Liver (tissue), 8 donors: ENCODE measurements at regions not wholly inside any gene's neighbourhood (a gene's known extent, or its start where the extent isn't known, plus 50 kb on each side); places are given as distances from the start of the nearest gene placed in this dataset.

ENCODE experiments used
- DNase-seq: peaks from one replicate; pipeline ENCODE4 v3.0.0-alpha.2; 2017; ENCODE audit warnings: low spot score
- H3K27ac ChIP-seq, 2 donors: one replicate each; pipeline ENCODE4 v1.7.0; 2013; ENCODE audit warnings: inconsistent platforms in 2 of 2, low read length in 2 of 2, control low read depth in 1 of 2, low read depth in 1 of 2, mild to moderate bottlenecking in 1 of 2
- H3K27me3 ChIP-seq, 4 donors: one replicate each; pipeline versions ENCODE4 v1.6.1 to v1.7.0; 2013; ENCODE audit warnings: low read length in 3 of 4, inconsistent platforms in 1 of 4, mild to moderate bottlenecking in 1 of 4, moderate library complexity in 1 of 4; ENCODE audit not compliant: control insufficient read depth in 4 of 4, insufficient read depth in 4 of 4
- H3K36me3 ChIP-seq, 4 donors: one replicate each; pipeline versions ENCODE4 v1.6.1 to v1.7.0; 2013; ENCODE audit warnings: low read length in 3 of 4, mild to moderate bottlenecking in 3 of 4, low read depth in 1 of 4, moderate library complexity in 1 of 4; ENCODE audit not compliant: control insufficient read depth in 4 of 4, insufficient read depth in 3 of 4
- H3K4me1 ChIP-seq, 4 donors: one replicate each; pipeline versions ENCODE4 v1.6.1 to v1.7.0; 2013; ENCODE audit warnings: low read length in 3 of 4, mild to moderate bottlenecking in 3 of 4, moderate library complexity in 1 of 4; ENCODE audit not compliant: control insufficient read depth in 4 of 4, insufficient read depth in 4 of 4
- H3K4me3 ChIP-seq, 3 donors: one replicate each; pipeline versions ENCODE4 v1.6.1 to v1.7.0; 2013; ENCODE audit warnings: low read length in 3 of 3, control low read depth in 1 of 3, low read depth in 1 of 3, mild to moderate bottlenecking in 1 of 3
- H3K9ac ChIP-seq, 2 donors: one replicate each; pipeline ENCODE4 v1.7.0; 2013; ENCODE audit warnings: low read length in 2 of 2, mild to moderate bottlenecking in 2 of 2, moderate library complexity in 2 of 2, control low read depth in 1 of 2, low read depth in 1 of 2
- H3K9me3 ChIP-seq, 4 donors: one replicate each; pipeline versions ENCODE4 v1.6.1 to v1.7.0; 2013; ENCODE audit warnings: low read length in 3 of 4; ENCODE audit not compliant: control insufficient read depth in 4 of 4
- ATF3 ChIP-seq: IDR thresholded peaks from 2 replicates; pipeline ENCODE4 v1.6.1; 2016; ENCODE audit warnings: antibody characterized with exemption
- CTCF ChIP-seq: fragments of 150-350 bp; IDR thresholded peaks from 2 replicates; pipeline ENCODE4 v1.5.1; 2017; ENCODE audit warnings: improper control_type of control experiment, low read depth, low read length; ENCODE audit not compliant: missing input control
- EGR1 ChIP-seq, 2 donors: IDR thresholded peaks; 2 replicates each; pipeline ENCODE4 v1.6.1; 2016 to 2018; ENCODE audit warnings: antibody characterized with exemption in 2 of 2, low read depth in 2 of 2
- FOXA1 ChIP-seq: IDR thresholded peaks from 2 replicates; pipeline ENCODE4 v1.6.1; 2016; ENCODE audit warnings: antibody characterized with exemption
- FOXA2 ChIP-seq: IDR thresholded peaks from 2 replicates; pipeline ENCODE4 v1.6.1; 2016; ENCODE audit warnings: antibody characterized with exemption
- GABPA ChIP-seq, 2 donors: IDR thresholded peaks in 1 of 2; conservative IDR thresholded peaks in 1 of 2; 2 replicates each; pipeline ENCODE4 v1.6.1; 2016; ENCODE audit warnings: antibody characterized with exemption in 2 of 2, mild to moderate bottlenecking in 1 of 2, moderate library complexity in 1 of 2
- HNF4A ChIP-seq, 2 donors: conservative IDR thresholded peaks; 2 replicates each; pipeline ENCODE4 v1.6.1; 2016; ENCODE audit warnings: antibody characterized with exemption in 2 of 2, mild to moderate bottlenecking in 2 of 2
- HNF4G ChIP-seq: IDR thresholded peaks from 2 replicates; pipeline ENCODE4 v1.6.1; 2016; ENCODE audit warnings: antibody characterized with exemption
- JUND ChIP-seq, 2 donors: IDR thresholded peaks; 2 replicates each; pipeline ENCODE4 v1.6.1; 2016; ENCODE audit warnings: antibody characterized with exemption in 2 of 2
- MAX ChIP-seq: IDR thresholded peaks from 2 replicates; pipeline ENCODE4 v1.6.1; 2016; ENCODE audit warnings: antibody characterized with exemption
- NR2F2 ChIP-seq: IDR thresholded peaks from 2 replicates; pipeline ENCODE4 v1.6.1; 2016; ENCODE audit warnings: antibody characterized with exemption
- RAD21 ChIP-seq, 2 donors: IDR thresholded peaks; 2 replicates each; pipeline ENCODE4 v1.6.1; 2016; ENCODE audit warnings: antibody characterized with exemption in 2 of 2, mild to moderate bottlenecking in 2 of 2
- REST ChIP-seq: IDR thresholded peaks from 2 replicates; pipeline ENCODE4 v1.6.1; 2016; ENCODE audit warnings: antibody characterized with exemption, mild to moderate bottlenecking
- RXRA ChIP-seq, 2 donors: IDR thresholded peaks; 2 replicates each; pipeline ENCODE4 v1.6.1; 2017 to 2018; ENCODE audit warnings: antibody characterized with exemption in 2 of 2, mild to moderate bottlenecking in 1 of 2
- SP1 ChIP-seq: IDR thresholded peaks from 2 replicates; pipeline ENCODE4 v1.6.1; 2018; ENCODE audit warnings: antibody characterized with exemption, mild to moderate bottlenecking
- TAF1 ChIP-seq: conservative IDR thresholded peaks from 2 replicates; pipeline ENCODE4 v1.6.1; 2016; ENCODE audit warnings: antibody characterized with exemption, mild to moderate bottlenecking
- YY1 ChIP-seq: IDR thresholded peaks from 2 replicates; pipeline ENCODE4 v1.6.1; 2016; ENCODE audit warnings: antibody characterized with exemption, mild to moderate bottlenecking
- ZBTB33 ChIP-seq: IDR thresholded peaks from 2 replicates; pipeline ENCODE4 v1.6.1; 2016; ENCODE audit warnings: antibody characterized with exemption
- WGBS: extraction: QIAGEN DNeasy Blood & Tissue Kit; methylation state at CpG from one replicate; pipeline ENCODE4 v1.1.7; 2013; 5-methylcytosine and 5-hydroxymethylcytosine counted together
- donor health status: healthy.
- donor health status: healthy.
- donor health status: healthy.
- donor health status: healthy.
- donor health status: healthy.

GRCh38 chr5:18992264-18992663, 995.7 kb downstream of the CDH18 start:
- Histone ChIP-seq H3K9ac (no peak overlapping the region), H3K4me3 (no peak overlapping the region), H3K9me3 (no peaks in the 10 kb centered on the region), H3K27me3 (no peaks in the 10 kb centered on the region), H3K27ac (no peak overlapping the region), H3K36me3 (no peaks in the 10 kb centered on the region), H3K4me1 (no peaks in the 10 kb centered on the region)
- TF ChIP-seq HNF4G: no peak
- no peak for TF ChIP-seq SP1
- TF ChIP-seq TAF1: no peak
- TF ChIP-seq REST: no peak
- TF ChIP-seq MAX: no peak
- TF ChIP-seq NR2F2: no peak
- TF ChIP-seq ZBTB33: no peak
- TF ChIP-seq FOXA1: no peak
- no peak for TF ChIP-seq HNF4A (conservative IDR thresholded peaks at IDR 0.05)
- no peak for TF ChIP-seq GABPA (IDR thresholded peaks at IDR 0.05 in 1 of 2, conservative IDR thresholded peaks at IDR 0.05 in 1 of 2)
- TF ChIP-seq CTCF: no peak
- no peak for TF ChIP-seq JUND (IDR thresholded peaks at IDR 0.05)
- no peak for TF ChIP-seq EGR1 (IDR thresholded peaks at IDR 0.05; ENCODE audit: low read depth in 2 of 2)
- no peak for TF ChIP-seq RAD21 (IDR thresholded peaks at IDR 0.05)
- no peak for TF ChIP-seq FOXA2
- no peak for TF ChIP-seq YY1
- no peak for TF ChIP-seq ATF3
- TF ChIP-seq RXRA (IDR thresholded peaks at IDR 0.05): no peak
- no peak for DNase-seq
- 54% methylated on average over 1 of the region's 1 CpG for WGBS

GRCh38 chr5:18999478-18999877, 988.5 kb downstream of the CDH18 start:
- Histone ChIP-seq H3K9me3 (no peaks in the 10 kb centered on the region), H3K27ac (no peak overlapping the region), H3K27me3 (no peaks in the 10 kb centered on the region), H3K36me3 (no peaks in the 10 kb centered on the region), H3K4me1 (no peaks in the 10 kb centered on the region), H3K9ac (no peak overlapping the region), H3K4me3 (no peak overlapping the region)
- TF ChIP-seq RAD21 (IDR thresholded peaks at IDR 0.05) (no peak), HNF4A (conservative IDR thresholded peaks at IDR 0.05) (no peak), HNF4G (no peak), EGR1 (IDR thresholded peaks at IDR 0.05; ENCODE audit: low read depth in 2 of 2) (no peak), GABPA (IDR thresholded peaks at IDR 0.05 in 1 of 2, conservative IDR thresholded peaks at IDR 0.05 in 1 of 2) (no peak), FOXA2 (no peak), ZBTB33 (no peak)
- no peak for DNase-seq
